GM23338 (cell line): ENCODE measurements at regions not wholly inside any gene's neighbourhood (a gene's known extent, or its start where the extent isn't known, plus 50 kb on each side); places are given as distances from the start of the nearest gene placed in this dataset.

ENCODE experiments used
- ATAC-seq: fragments of 200-7000 bp; cut with Tn5 transposase; 3 replicates; pipeline ENCODE4 v1.9.1; 2020
- DNase-seq: peaks from one replicate; pipeline ENCODE4 v3.0.0-alpha.2; 2015; ENCODE audit warnings: low spot score
- H2AFZ ChIP-seq: fragments of 200-600 bp; sonication (generic); 2 replicates; pipeline ENCODE4 v1.8.0; 2016; ENCODE audit warnings: antibody characterized with exemption, mild to moderate bottlenecking, moderate library complexity
- H3F3A ChIP-seq: fragments of 200-600 bp; sonication (generic); replicated peaks from 2 replicates; pipeline ENCODE4 v1.8.0; 2017; ENCODE audit warnings: antibody characterized with exemption, mixed run types, low read depth
- H3K27ac ChIP-seq: fragments of 200-600 bp; sonication (generic); 2 replicates; pipeline ENCODE4 v1.6.1; 2016; ENCODE audit warnings: low read depth
- H3K27me3 ChIP-seq: fragments of 200-600 bp; sonication (generic); 2 replicates; pipeline ENCODE4 v1.8.0; 2016; ENCODE audit warnings: mild to moderate bottlenecking, mixed run types, moderate library complexity; ENCODE audit not compliant: insufficient read depth
- H3K36me3 ChIP-seq: fragments of 200-600 bp; sonication (generic); 2 replicates; pipeline ENCODE4 v1.8.0; 2016; ENCODE audit warnings: mild to moderate bottlenecking; ENCODE audit not compliant: insufficient read depth
- H3K4me1 ChIP-seq: fragments of 200-600 bp; sonication (generic); 2 replicates; pipeline ENCODE4 v1.8.0; 2016; ENCODE audit warnings: mild to moderate bottlenecking, moderate library complexity; ENCODE audit not compliant: insufficient read depth
- H3K4me2 ChIP-seq: fragments of 200-600 bp; sonication (generic); 2 replicates; pipeline ENCODE4 v1.7.1; 2017; ENCODE audit warnings: mixed run types
- H3K4me3 ChIP-seq: fragments of 200-600 bp; sonication (generic); 2 replicates; pipeline ENCODE4 v1.6.1; 2016; ENCODE audit warnings: mixed run types
- H3K79me2 ChIP-seq: fragments of 200-600 bp; sonication (generic); replicated peaks from 2 replicates; pipeline ENCODE4 v1.8.0; 2017; ENCODE audit warnings: mild to moderate bottlenecking; ENCODE audit not compliant: insufficient read depth
- H3K9me2 ChIP-seq: fragments of 200-600 bp; sonication (generic); 2 replicates; pipeline ENCODE4 v1.8.0; 2017; ENCODE audit not compliant: insufficient read depth
- H4K20me1 ChIP-seq: fragments of 200-600 bp; sonication (generic); replicated peaks from 2 replicates; pipeline ENCODE4 v1.8.0; 2017; ENCODE audit warnings: mild to moderate bottlenecking; ENCODE audit not compliant: insufficient read depth
- H3K27ac Mint-ChIP-seq: 2 replicates; pipeline ENCODE4 v1.8.0; 2020; ENCODE audit warnings: inconsistent platforms, mild to moderate bottlenecking, moderate library complexity, mixed read lengths
- H3K27me3 Mint-ChIP-seq: 3 replicates; pipeline ENCODE4 v1.8.0; 2022; ENCODE audit warnings: low read depth, mild to moderate bottlenecking, moderate library complexity, mixed read lengths, inconsistent platforms; ENCODE audit not compliant: insufficient read depth, poor library complexity
- H3K36me3 Mint-ChIP-seq: 3 replicates; pipeline ENCODE4 v1.8.0; 2021; ENCODE audit warnings: low read depth, mild to moderate bottlenecking, inconsistent platforms, moderate library complexity, mixed read lengths
- H3K4me1 Mint-ChIP-seq: 3 replicates; pipeline ENCODE4 v1.8.0; 2020; ENCODE audit warnings: mild to moderate bottlenecking, inconsistent platforms, mixed read lengths
- H3K4me3 Mint-ChIP-seq: 3 replicates; pipeline ENCODE4 v1.8.0; 2021; ENCODE audit warnings: moderate library complexity, mild to moderate bottlenecking, inconsistent platforms, mixed read lengths
- H3K9me3 Mint-ChIP-seq: 3 replicates; pipeline ENCODE4 v1.8.0; 2020; ENCODE audit warnings: moderate library complexity, mild to moderate bottlenecking, inconsistent platforms, mixed read lengths
- CTCF ChIP-seq, 2 experiments: fragments of 200-600 bp in 1 of 2; sonication (generic) in 1 of 2; conservative IDR thresholded peaks; 2 replicates each; pipeline versions ENCODE4 v1.5.1 to v1.6.1; 2016 to 2017; ENCODE audit warnings: antibody characterized with exemption in 2 of 2, low read depth in 2 of 2, mild to moderate bottlenecking in 2 of 2, moderate library complexity in 1 of 2
- EZH2phosphoT487 ChIP-seq: fragments of 200-600 bp; sonication (generic); IDR thresholded peaks from one replicate; pipeline ENCODE4 v1.8.1; 2018; ENCODE audit warnings: antibody characterized with exemption; ENCODE audit not compliant: unreplicated experiment
- JUNB ChIP-seq: IDR thresholded peaks from one replicate; pipeline ENCODE4 v1.6.1; 2016; ENCODE audit warnings: antibody characterized with exemption; ENCODE audit not compliant: unreplicated experiment
- NANOG ChIP-seq: IDR thresholded peaks from 2 replicates; pipeline ENCODE4 v1.6.1; 2016; ENCODE audit warnings: antibody characterized with exemption, borderline replicate concordance
- POLR2AphosphoS5 ChIP-seq: IDR thresholded peaks from 2 replicates; pipeline ENCODE4 v1.6.1; 2016; ENCODE audit warnings: antibody characterized with exemption, low read depth
- STAT1 ChIP-seq: IDR thresholded peaks from one replicate; pipeline ENCODE4 v1.6.1; 2016; ENCODE audit warnings: antibody characterized with exemption; ENCODE audit not compliant: unreplicated experiment
- ZNF331 ChIP-seq: fragments of 250-450 bp; sonication (Bioruptor Pico); IDR thresholded peaks from 2 replicates; pipeline ENCODE4 v1.5.0; 2020; ENCODE audit warnings: low read depth, mild to moderate bottlenecking, moderate library complexity
- TF ChIP-seq, protein P1 (sequence below): fragments of 250-450 bp; sonication (Bioruptor Pico); IDR thresholded peaks from 2 replicates; pipeline ENCODE4 v1.5.0; 2020; ENCODE audit warnings: mild to moderate bottlenecking, moderate library complexity

DNA sequence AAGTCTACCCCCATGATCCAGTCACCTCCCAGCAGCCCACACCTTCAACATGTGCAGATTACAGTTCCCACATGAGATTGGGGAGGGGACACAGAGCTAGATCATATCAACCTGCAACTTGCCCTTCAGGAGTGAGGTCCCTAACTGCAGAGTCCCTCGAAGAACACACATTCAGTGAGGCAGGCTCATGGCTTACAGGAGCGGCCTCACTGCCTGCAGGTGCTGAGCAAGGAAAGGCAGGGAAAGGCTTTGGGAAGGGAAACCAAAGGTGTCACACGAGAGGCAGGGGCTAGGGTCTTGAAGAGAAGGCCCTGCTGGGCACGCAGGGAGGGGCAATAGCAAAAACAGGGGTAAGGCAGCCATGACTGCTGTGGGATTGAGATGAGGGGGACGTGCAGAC is 182.4 kb upstream of the CHRNA7 start:
- Histone ChIP-seq H3K27ac (no peak overlapping the region), H3K36me3 (no peaks in the 10 kb centered on the region; the same call in 1 of the 2 replicates), H3K9me2 (no peaks in the 10 kb centered on the region), H4K20me1 (no peaks in the 10 kb centered on the region), H3K79me2 (no peaks in the 10 kb centered on the region), H3F3A (no peaks in the 10 kb centered on the region), H3K4me2 (no peak overlapping the region), H3K27me3 (no peaks in the 10 kb centered on the region), H2AFZ (no peak overlapping the region), H3K4me3 (no peak overlapping the region), H3K4me1 (no peaks in the 10 kb centered on the region)
- ATAC-seq = no peak
- H3K9me3 Mint-ChIP-seq = peaks cover 22% of the 10 kb centered on the region
- no peak overlapping the region for H3K27ac Mint-ChIP-seq
- peaks cover 4% of the 10 kb centered on the region for H3K27me3 Mint-ChIP-seq
- no peak for TF ChIP-seq EZH2phosphoT487
- TF ChIP-seq, protein P1, sequence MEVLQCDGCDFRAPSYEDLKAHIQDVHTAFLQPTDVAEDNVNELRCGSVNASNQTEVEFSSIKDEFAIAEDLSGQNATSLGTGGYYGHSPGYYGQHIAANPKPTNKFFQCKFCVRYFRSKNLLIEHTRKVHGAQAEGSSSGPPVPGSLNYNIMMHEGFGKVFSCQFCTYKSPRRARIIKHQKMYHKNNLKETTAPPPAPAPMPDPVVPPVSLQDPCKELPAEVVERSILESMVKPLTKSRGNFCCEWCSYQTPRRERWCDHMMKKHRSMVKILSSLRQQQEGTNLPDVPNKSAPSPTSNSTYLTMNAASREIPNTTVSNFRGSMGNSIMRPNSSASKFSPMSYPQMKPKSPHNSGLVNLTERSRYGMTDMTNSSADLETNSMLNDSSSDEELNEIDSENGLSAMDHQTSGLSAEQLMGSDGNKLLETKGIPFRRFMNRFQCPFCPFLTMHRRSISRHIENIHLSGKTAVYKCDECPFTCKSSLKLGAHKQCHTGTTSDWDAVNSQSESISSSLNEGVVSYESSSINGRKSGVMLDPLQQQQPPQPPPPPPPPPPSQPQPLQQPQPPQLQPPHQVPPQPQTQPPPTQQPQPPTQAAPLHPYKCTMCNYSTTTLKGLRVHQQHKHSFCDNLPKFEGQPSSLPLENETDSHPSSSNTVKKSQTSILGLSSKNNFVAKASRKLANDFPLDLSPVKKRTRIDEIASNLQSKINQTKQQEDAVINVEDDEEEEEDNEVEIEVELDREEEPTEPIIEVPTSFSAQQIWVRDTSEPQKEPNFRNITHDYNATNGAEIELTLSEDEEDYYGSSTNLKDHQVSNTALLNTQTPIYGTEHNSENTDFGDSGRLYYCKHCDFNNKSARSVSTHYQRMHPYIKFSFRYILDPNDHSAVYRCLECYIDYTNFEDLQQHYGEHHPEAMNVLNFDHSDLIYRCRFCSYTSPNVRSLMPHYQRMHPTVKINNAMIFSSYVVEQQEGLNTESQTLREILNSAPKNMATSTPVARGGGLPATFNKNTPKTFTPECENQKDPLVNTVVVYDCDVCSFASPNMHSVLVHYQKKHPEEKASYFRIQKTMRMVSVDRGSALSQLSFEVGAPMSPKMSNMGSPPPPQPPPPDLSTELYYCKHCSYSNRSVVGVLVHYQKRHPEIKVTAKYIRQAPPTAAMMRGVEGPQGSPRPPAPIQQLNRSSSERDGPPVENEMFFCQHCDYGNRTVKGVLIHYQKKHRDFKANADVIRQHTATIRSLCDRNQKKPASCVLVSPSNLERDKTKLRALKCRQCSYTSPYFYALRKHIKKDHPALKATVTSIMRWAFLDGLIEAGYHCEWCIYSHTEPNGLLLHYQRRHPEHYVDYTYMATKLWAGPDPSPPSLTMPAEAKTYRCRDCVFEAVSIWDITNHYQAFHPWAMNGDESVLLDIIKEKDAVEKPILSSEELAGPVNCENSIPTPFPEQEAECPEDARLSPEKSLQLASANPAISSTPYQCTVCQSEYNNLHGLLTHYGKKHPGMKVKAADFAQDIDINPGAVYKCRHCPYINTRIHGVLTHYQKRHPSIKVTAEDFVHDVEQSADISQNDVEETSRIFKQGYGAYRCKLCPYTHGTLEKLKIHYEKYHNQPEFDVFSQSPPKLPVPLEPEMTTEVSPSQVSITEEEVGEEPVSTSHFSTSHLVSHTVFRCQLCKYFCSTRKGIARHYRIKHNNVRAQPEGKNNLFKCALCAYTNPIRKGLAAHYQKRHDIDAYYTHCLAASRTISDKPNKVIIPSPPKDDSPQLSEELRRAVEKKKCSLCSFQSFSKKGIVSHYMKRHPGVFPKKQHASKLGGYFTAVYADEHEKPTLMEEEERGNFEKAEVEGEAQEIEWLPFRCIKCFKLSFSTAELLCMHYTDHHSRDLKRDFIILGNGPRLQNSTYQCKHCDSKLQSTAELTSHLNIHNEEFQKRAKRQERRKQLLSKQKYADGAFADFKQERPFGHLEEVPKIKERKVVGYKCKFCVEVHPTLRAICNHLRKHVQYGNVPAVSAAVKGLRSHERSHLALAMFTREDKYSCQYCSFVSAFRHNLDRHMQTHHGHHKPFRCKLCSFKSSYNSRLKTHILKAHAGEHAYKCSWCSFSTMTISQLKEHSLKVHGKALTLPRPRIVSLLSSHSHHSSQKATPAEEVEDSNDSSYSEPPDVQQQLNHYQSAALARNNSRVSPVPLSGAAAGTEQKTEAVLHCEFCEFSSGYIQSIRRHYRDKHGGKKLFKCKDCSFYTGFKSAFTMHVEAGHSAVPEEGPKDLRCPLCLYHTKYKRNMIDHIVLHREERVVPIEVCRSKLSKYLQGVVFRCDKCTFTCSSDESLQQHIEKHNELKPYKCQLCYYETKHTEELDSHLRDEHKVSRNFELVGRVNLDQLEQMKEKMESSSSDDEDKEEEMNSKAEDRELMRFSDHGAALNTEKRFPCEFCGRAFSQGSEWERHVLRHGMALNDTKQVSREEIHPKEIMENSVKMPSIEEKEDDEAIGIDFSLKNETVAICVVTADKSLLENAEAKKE (CRISPR knock-in tag) = no peak
- TF ChIP-seq STAT1 = no peak
- no peak for TF ChIP-seq JUNB
- TF ChIP-seq NANOG = no peak
- TF ChIP-seq POLR2AphosphoS5 = no peak
- no peak for TF ChIP-seq ZNF331
- no peak for TF ChIP-seq CTCF (conservative IDR thresholded peaks at IDR 0.05; ENCODE audit: low read depth in 2 of 2)
- no peaks in the 10 kb centered on the region for H3K4me1 Mint-ChIP-seq
- no peak for DNase-seq
- peaks cover 9% of the 10 kb centered on the region; the same call in 1 of the 3 replicates for H3K36me3 Mint-ChIP-seq
- no peak overlapping the region for H3K4me3 Mint-ChIP-seq
